ENCODE measurements at regions not wholly inside any gene's neighbourhood (a gene's known extent, or its start where the extent isn't known, plus 50 kb on each side); places are given as distances from the start of the nearest gene placed in this dataset.

DNA sequence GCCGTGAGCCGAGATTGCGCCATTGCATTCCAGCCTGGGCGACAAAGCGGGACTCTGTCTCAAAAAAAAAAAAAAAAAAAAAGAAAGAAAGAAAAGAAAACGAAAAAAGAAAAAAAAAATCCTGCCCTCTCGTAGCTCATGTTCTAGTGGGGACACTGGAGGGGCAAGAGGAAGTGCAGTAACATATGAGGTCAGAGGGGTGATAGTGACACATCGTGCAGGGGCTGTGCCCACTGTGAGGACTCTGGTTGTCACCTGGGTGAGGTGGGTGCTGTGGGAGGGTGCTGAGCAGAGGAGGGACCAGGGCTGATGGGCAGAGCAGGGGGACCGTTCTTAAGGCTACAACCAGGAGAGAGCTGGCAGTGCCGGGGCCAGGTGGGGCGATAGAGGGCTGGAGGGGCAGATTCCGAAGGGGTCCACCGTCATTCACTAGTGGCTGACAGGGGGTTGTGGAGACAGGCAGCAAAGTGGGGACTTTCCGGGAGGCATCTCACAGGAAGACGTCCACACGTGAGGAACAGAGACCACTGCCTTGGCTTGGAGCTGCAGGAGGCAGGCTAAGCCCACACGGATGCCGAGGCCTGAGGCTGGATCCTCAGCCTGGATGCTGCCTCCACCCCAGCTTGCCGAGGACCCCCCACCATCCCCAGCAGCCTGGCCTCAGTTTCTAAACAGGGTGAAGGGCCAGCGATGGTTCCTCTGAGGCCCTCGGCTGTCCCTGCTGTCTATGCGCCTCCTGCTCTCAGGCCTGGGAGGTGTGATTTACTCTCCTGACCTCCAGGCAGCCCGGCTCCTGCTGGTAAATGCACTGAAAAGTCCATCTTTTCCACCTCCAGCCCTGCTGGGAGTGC lies 154.3 kb upstream of the IQSEC1 start:
- peaks cover 16% of the 10 kb centered on the region for H3K4me1 ChIP-seq (replicated peaks; ENCODE audit: insufficient read depth)
- H2AFZ ChIP-seq = no peak overlapping the region
- no peaks in the 10 kb centered on the region for H3K79me2 ChIP-seq (ENCODE audit: low read depth)
- H3K9me3 ChIP-seq (ENCODE audit: insufficient read depth, low read depth) = no peaks in the 10 kb centered on the region
- ChIA-PET POLR2A (ENCODE audit: unreplicated experiment) (no interaction called here), CTCF (no interaction called here)
- TF ChIP-seq EZH2 (IDR thresholded peaks at IDR 0.05; ENCODE audit: low read depth) = no peak
- TF ChIP-seq, protein P1, sequence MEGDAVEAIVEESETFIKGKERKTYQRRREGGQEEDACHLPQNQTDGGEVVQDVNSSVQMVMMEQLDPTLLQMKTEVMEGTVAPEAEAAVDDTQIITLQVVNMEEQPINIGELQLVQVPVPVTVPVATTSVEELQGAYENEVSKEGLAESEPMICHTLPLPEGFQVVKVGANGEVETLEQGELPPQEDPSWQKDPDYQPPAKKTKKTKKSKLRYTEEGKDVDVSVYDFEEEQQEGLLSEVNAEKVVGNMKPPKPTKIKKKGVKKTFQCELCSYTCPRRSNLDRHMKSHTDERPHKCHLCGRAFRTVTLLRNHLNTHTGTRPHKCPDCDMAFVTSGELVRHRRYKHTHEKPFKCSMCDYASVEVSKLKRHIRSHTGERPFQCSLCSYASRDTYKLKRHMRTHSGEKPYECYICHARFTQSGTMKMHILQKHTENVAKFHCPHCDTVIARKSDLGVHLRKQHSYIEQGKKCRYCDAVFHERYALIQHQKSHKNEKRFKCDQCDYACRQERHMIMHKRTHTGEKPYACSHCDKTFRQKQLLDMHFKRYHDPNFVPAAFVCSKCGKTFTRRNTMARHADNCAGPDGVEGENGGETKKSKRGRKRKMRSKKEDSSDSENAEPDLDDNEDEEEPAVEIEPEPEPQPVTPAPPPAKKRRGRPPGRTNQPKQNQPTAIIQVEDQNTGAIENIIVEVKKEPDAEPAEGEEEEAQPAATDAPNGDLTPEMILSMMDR (conservative IDR thresholded peaks at IDR 0.05) = no peak
- no peaks in the 10 kb centered on the region for H3K36me3 ChIP-seq (ENCODE audit: low read depth)
- intact Hi-C loops (cut with micrococcal nuclease; ENCODE audit: unreplicated experiment) = no loop called here
- no TSS peak for BruUV-seq (replicated peaks)
- DNase-seq = no peak
- no peaks in the 10 kb centered on the region for H3K27me3 ChIP-seq (ENCODE audit: insufficient read depth, low read depth)
- H3K9me2 ChIP-seq (ENCODE audit: insufficient read depth) = no peaks in the 10 kb centered on the region
- peaks cover 13% of the 10 kb centered on the region for H3F3A ChIP-seq (ENCODE audit: insufficient read depth, low read depth)
- no peaks in the 10 kb centered on the region for H4K20me1 ChIP-seq (ENCODE audit: insufficient read depth)
- no peak overlapping the region for H3K4me2 ChIP-seq
- H3K27ac ChIP-seq = no peak overlapping the region
- H3K4me3 ChIP-seq = no peak overlapping the region

DNA sequence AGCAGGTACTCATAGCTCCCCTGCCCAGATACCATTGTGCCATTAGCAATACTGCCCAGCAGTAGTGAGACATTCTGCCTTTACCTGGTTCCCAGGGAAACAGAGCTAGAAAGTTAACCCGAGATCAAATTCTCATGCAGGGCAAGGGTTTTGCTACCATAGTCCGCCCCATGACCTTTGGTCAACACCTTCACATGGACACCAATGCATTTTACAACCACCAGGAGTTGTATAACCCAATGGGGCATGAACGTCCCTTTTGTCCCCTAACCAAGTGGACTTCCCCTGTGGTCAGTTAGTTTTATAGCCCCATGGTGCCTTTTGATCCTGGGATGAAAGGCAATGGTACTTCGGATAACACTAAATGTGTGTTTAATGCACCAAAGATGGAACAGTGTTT lies 151.7 kb upstream of the IQSEC1 start:
- Histone ChIP-seq H3K79me2 (ENCODE audit: low read depth) (no peaks in the 10 kb centered on the region), H3K4me1 (replicated peaks; ENCODE audit: insufficient read depth) (peaks cover 26% of the 10 kb centered on the region), H3K27ac (no peak overlapping the region), H3K27me3 (ENCODE audit: insufficient read depth, low read depth) (no peaks in the 10 kb centered on the region), H2AFZ (no peak overlapping the region), H3K36me3 (ENCODE audit: low read depth) (no peaks in the 10 kb centered on the region), H3K4me2 (no peak overlapping the region), H4K20me1 (ENCODE audit: insufficient read depth) (no peaks in the 10 kb centered on the region), H3F3A (ENCODE audit: insufficient read depth, low read depth) (peaks cover 9% of the 10 kb centered on the region), H3K9me2 (ENCODE audit: insufficient read depth) (no peaks in the 10 kb centered on the region), H3K9me3 (ENCODE audit: insufficient read depth, low read depth) (no peaks in the 10 kb centered on the region), H3K4me3 (no peak overlapping the region)
- CTCF ChIA-PET = no interaction called here
- intact Hi-C loops (cut with micrococcal nuclease; ENCODE audit: unreplicated experiment) = no loop called here
- TF ChIP-seq, protein P1 (conservative IDR thresholded peaks at IDR 0.05) = no peak
- no peak for TF ChIP-seq EZH2 (IDR thresholded peaks at IDR 0.05; ENCODE audit: low read depth)
- POLR2A ChIA-PET (ENCODE audit: unreplicated experiment) = no interaction called here
- no peak for DNase-seq
- no TSS peak for BruUV-seq (replicated peaks)

DNA sequence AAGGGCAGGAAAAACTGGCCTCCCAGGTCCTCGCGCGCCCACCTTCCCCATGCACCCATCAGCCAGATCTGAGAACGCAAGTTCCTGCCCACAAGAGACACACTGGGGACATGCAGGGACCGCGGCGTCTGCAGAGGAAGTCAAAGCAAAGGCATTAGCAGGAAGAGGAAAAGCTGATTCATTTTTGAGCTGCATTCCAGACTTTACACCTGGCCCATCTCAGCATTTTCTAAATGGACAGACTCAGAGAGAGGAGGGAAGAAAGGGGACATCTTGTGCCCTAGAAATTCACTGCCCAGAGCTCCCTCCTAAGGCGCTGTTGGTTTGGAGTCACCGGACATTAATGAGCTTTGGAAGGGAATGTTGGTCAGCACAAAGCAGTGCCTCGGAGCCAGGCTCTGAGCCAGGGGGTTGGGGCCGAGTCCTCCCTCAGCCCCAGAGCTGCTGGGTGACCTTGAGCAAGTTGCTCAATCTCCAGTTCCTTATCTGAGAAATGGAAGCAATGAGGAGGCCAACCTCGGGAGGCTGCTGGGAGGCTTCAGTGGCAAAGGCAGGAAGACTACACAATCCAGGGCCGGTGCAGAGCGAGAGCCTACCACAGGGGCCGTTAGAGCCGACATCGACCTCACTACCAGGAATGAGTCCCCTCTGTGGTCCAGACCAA lies 150.5 kb upstream of the IQSEC1 start:
- Histone ChIP-seq H3K4me3 (no peak overlapping the region), H2AFZ (no peak overlapping the region), H3K27me3 (ENCODE audit: insufficient read depth, low read depth) (no peaks in the 10 kb centered on the region), H3K4me1 (replicated peaks; ENCODE audit: insufficient read depth) (peaks cover 30% of the 10 kb centered on the region), H3K4me2 (no peak overlapping the region), H4K20me1 (ENCODE audit: insufficient read depth) (no peaks in the 10 kb centered on the region), H3K9me2 (ENCODE audit: insufficient read depth) (no peaks in the 10 kb centered on the region), H3K79me2 (ENCODE audit: low read depth) (no peaks in the 10 kb centered on the region), H3K36me3 (ENCODE audit: low read depth) (no peaks in the 10 kb centered on the region), H3F3A (ENCODE audit: insufficient read depth, low read depth) (peaks cover under 1% of the 10 kb centered on the region), H3K27ac (no peak overlapping the region), H3K9me3 (ENCODE audit: insufficient read depth, low read depth) (no peaks in the 10 kb centered on the region)
- POLR2A ChIA-PET (ENCODE audit: unreplicated experiment) = no interaction called here
- CTCF ChIA-PET = no interaction called here
- no TSS peak for BruUV-seq (replicated peaks)
- TF ChIP-seq, protein P1 (conservative IDR thresholded peaks at IDR 0.05) = no peak
- no peak for TF ChIP-seq EZH2 (IDR thresholded peaks at IDR 0.05; ENCODE audit: low read depth)
- DNase-seq = no peak
- intact Hi-C loops (cut with micrococcal nuclease; ENCODE audit: unreplicated experiment) = no loop called here
